Activated naive CD8-positive, alpha-beta T cell treated with anti-CD3 and anti-CD28 coated beads, Interleukin-2, amount 50 U/mL, for 24 hours (primary cell): ENCODE measurements at regions not wholly inside any gene's neighbourhood (a gene's known extent, or its start where the extent isn't known, plus 50 kb on each side); places are given as distances from the start of the nearest gene placed in this dataset.

Experiments
- ATAC-seq: fragments of 150-1000 bp; cut with Tn5 transposase; one replicate; pipeline ENCODE4 v1.10.0; 2021
- DNase-seq: peaks from one replicate; pipeline ENCODE4 v3.0.0; 2021
- H3K27ac Mint-ChIP-seq: one replicate; pipeline ENCODE4 v1.8.0; 2021; ENCODE audit warnings: mild to moderate bottlenecking, mixed read lengths
- H3K27me3 Mint-ChIP-seq: one replicate; pipeline ENCODE4 v1.8.0; 2021; ENCODE audit warnings: mixed read lengths
- H3K36me3 Mint-ChIP-seq: one replicate; pipeline ENCODE4 v1.8.0; 2021; ENCODE audit warnings: low read depth, mixed read lengths
- H3K4me1 Mint-ChIP-seq: one replicate; pipeline ENCODE4 v1.8.0; 2021; ENCODE audit warnings: mixed read lengths
- H3K4me3 Mint-ChIP-seq: one replicate; pipeline ENCODE4 v1.8.0; 2021; ENCODE audit warnings: mild to moderate bottlenecking, moderate library complexity, mixed read lengths
- H3K9me3 Mint-ChIP-seq: one replicate; pipeline ENCODE4 v1.8.0; 2021; ENCODE audit warnings: mixed read lengths

- H3K4me3 Mint-ChIP-seq: no peak overlapping the region
- DNase-seq (no peak), ATAC-seq (no peak)
- no peaks in the 10 kb centered on the region for H3K4me1 Mint-ChIP-seq
- no peaks in the 10 kb centered on the region for H3K36me3 Mint-ChIP-seq
- H3K9me3 Mint-ChIP-seq: no peaks in the 10 kb centered on the region
- H3K27me3 Mint-ChIP-seq: peaks cover 3% of the 10 kb centered on the region
- H3K27ac Mint-ChIP-seq: no peak overlapping the region
Observed at GRCh38 chr19:31979362-31979761, 366.0 kb upstream of the ZNF507 start.

GRCh38 chr19:31979949-31980670 is 365.3 kb upstream of the ZNF507 start:
- H3K27me3 Mint-ChIP-seq: peaks cover under 1% of the 10 kb centered on the region
- H3K4me3 Mint-ChIP-seq: no peak overlapping the region
- no peak for ATAC-seq
- DNase-seq: no peak
- peaks cover 1% of the 10 kb centered on the region for H3K9me3 Mint-ChIP-seq
- no peak overlapping the region for H3K27ac Mint-ChIP-seq
- no peaks in the 10 kb centered on the region for H3K36me3 Mint-ChIP-seq
- H3K4me1 Mint-ChIP-seq: no peaks in the 10 kb centered on the region

GRCh38 chr19:31980796-31981195 is 364.6 kb upstream of the ZNF507 start:
- no peaks in the 10 kb centered on the region for H3K4me1 Mint-ChIP-seq
- no peak for ATAC-seq
- no peaks in the 10 kb centered on the region for H3K36me3 Mint-ChIP-seq

GRCh38 chr19:31981545-31981944 is 363.9 kb upstream of the ZNF507 start:
- no peak for DNase-seq
- Mint-ChIP-seq H3K27ac (no peak overlapping the region), H3K36me3 (no peaks in the 10 kb centered on the region), H3K4me3 (no peak overlapping the region), H3K4me1 (no peaks in the 10 kb centered on the region), H3K27me3 (peaks cover 2% of the 10 kb centered on the region), H3K9me3 (peaks cover 4% of the 10 kb centered on the region)
- ATAC-seq: no peak

More at GRCh38 chr19:31980796-31981195, 364.6 kb upstream of the ZNF507 start:
- Mint-ChIP-seq H3K4me3 (no peak overlapping the region), H3K9me3 (peaks cover 4% of the 10 kb centered on the region), H3K27ac (no peak overlapping the region), H3K27me3 (peaks cover 2% of the 10 kb centered on the region)
- no peak for DNase-seq

GRCh38 chr19:31983647-31984046 is 361.8 kb upstream of the ZNF507 start:
- Mint-ChIP-seq H3K9me3 (peaks cover 8% of the 10 kb centered on the region), H3K27me3 (peaks cover 2% of the 10 kb centered on the region), H3K4me3 (no peak overlapping the region), H3K4me1 (no peaks in the 10 kb centered on the region), H3K36me3 (no peaks in the 10 kb centered on the region), H3K27ac (no peak overlapping the region)
- DNase-seq (no peak), ATAC-seq (no peak)

GRCh38 chr19:31985001-31985605 is 360.3 kb upstream of the ZNF507 start:
- no peak for DNase-seq
- no peaks in the 10 kb centered on the region for H3K4me1 Mint-ChIP-seq
- H3K27me3 Mint-ChIP-seq: peaks cover 2% of the 10 kb centered on the region
- H3K4me3 Mint-ChIP-seq: no peak overlapping the region
- H3K36me3 Mint-ChIP-seq: no peaks in the 10 kb centered on the region
- no peak for ATAC-seq
- H3K27ac Mint-ChIP-seq: no peak overlapping the region
- peaks cover 8% of the 10 kb centered on the region for H3K9me3 Mint-ChIP-seq

- Mint-ChIP-seq H3K27ac (no peak overlapping the region), H3K27me3 (peaks cover 2% of the 10 kb centered on the region), H3K36me3 (no peaks in the 10 kb centered on the region), H3K4me3 (no peak overlapping the region), H3K9me3 (peaks cover 8% of the 10 kb centered on the region), H3K4me1 (no peaks in the 10 kb centered on the region)
- ATAC-seq (no peak), DNase-seq (no peak)
Observed at GRCh38 chr19:31986951-31987350, 358.5 kb upstream of the ZNF507 start.

GRCh38 chr19:31988256-31988655 is 357.2 kb upstream of the ZNF507 start:
- DNase-seq: no peak
- Mint-ChIP-seq H3K27me3 (peaks cover 2% of the 10 kb centered on the region), H3K36me3 (no peaks in the 10 kb centered on the region), H3K9me3 (peaks cover 8% of the 10 kb centered on the region), H3K27ac (no peak overlapping the region), H3K4me1 (no peaks in the 10 kb centered on the region), H3K4me3 (no peak overlapping the region)
- ATAC-seq: no peak

GRCh38 chr19:31991984-31992655 is 353.3 kb upstream of the ZNF507 start:
- DNase-seq (no peak), ATAC-seq (no peak)
- peaks cover 6% of the 10 kb centered on the region for H3K9me3 Mint-ChIP-seq
- no peaks in the 10 kb centered on the region for H3K36me3 Mint-ChIP-seq
- H3K4me1 Mint-ChIP-seq: no peaks in the 10 kb centered on the region
- no peak overlapping the region for H3K4me3 Mint-ChIP-seq
- H3K27me3 Mint-ChIP-seq: no peaks in the 10 kb centered on the region
- no peak overlapping the region for H3K27ac Mint-ChIP-seq

GRCh38 chr19:31992750-31993149 is 352.7 kb upstream of the ZNF507 start:
- ATAC-seq: no peak
- H3K4me3 Mint-ChIP-seq: no peak overlapping the region
- no peaks in the 10 kb centered on the region for H3K36me3 Mint-ChIP-seq
- no peaks in the 10 kb centered on the region for H3K27me3 Mint-ChIP-seq
- H3K9me3 Mint-ChIP-seq: peaks cover 12% of the 10 kb centered on the region
- no peak overlapping the region for H3K27ac Mint-ChIP-seq
- no peak for DNase-seq
- H3K4me1 Mint-ChIP-seq: no peaks in the 10 kb centered on the region

GRCh38 chr19:31995546-31995945 is 349.9 kb upstream of the ZNF507 start:
- Mint-ChIP-seq H3K9me3 (peaks cover 7% of the 10 kb centered on the region), H3K27me3 (no peaks in the 10 kb centered on the region), H3K4me3 (no peak overlapping the region), H3K4me1 (no peaks in the 10 kb centered on the region), H3K36me3 (no peaks in the 10 kb centered on the region), H3K27ac (no peak overlapping the region)
- DNase-seq (no peak), ATAC-seq (no peak)

GRCh38 chr19:32010071-32010470 is 335.3 kb upstream of the ZNF507 start:
- H3K27ac Mint-ChIP-seq: no peak overlapping the region
- H3K4me1 Mint-ChIP-seq: no peaks in the 10 kb centered on the region
- H3K27me3 Mint-ChIP-seq: no peaks in the 10 kb centered on the region
- ATAC-seq: no peak
- H3K36me3 Mint-ChIP-seq: no peaks in the 10 kb centered on the region
- no peak for DNase-seq
- H3K9me3 Mint-ChIP-seq: no peaks in the 10 kb centered on the region
- H3K4me3 Mint-ChIP-seq: no peak overlapping the region

- Mint-ChIP-seq H3K4me3 (no peak overlapping the region), H3K27me3 (no peaks in the 10 kb centered on the region), H3K4me1 (no peaks in the 10 kb centered on the region), H3K9me3 (no peaks in the 10 kb centered on the region), H3K36me3 (no peaks in the 10 kb centered on the region), H3K27ac (no peak overlapping the region)
- DNase-seq: no peak
- no peak for ATAC-seq
Observed at GRCh38 chr19:32012206-32012605, 333.2 kb upstream of the ZNF507 start.

GRCh38 chr19:32012886-32013631 is 332.4 kb upstream of the ZNF507 start:
- no peaks in the 10 kb centered on the region for H3K27me3 Mint-ChIP-seq
- H3K4me3 Mint-ChIP-seq: no peak overlapping the region
- H3K4me1 Mint-ChIP-seq: no peaks in the 10 kb centered on the region
- no peaks in the 10 kb centered on the region for H3K36me3 Mint-ChIP-seq
- H3K9me3 Mint-ChIP-seq: no peaks in the 10 kb centered on the region
- H3K27ac Mint-ChIP-seq: no peak overlapping the region
- DNase-seq (no peak), ATAC-seq (no peak)
